HL-60/S4 treated with phorbol 12-myristate 13-acetate at 8.2 ng/mL for 4 days and 3 days (cell line): ENCODE measurements at regions not wholly inside any gene's neighbourhood (a gene's known extent, or its start where the extent isn't known, plus 50 kb on each side); places are given as distances from the start of the nearest gene placed in this dataset.

Experiments used
- in situ Hi-C: fragments of 300-500 bp; cut with MboI; formaldehyde crosslinking; loops from 2 replicates; pipeline ENCODE4 v1.15.0; 2022; ENCODE audit warnings: low sequenced_read_pairs

DNA sequence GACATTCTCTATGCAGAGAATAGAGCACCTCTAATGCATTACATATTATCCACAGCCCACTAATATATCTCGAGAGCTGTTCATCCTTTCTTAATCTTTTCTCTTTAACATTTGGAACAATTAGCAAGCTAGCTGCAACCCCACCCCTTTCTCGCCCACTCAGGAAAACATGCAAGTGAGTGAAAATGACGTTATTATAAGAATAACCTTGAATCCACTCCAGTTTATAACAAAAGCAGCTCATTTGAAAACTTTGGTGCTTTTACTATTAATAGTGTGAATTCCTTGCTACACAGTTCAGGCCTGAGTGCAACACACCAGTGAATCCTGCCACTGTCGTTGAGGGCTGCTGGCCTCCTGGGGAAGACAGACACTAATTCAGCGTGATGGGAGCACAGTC lies 63.3 kb upstream of the BMAL1 start:
- in situ Hi-C loops = loop anchor here (25.0 kb wide), 1 partner anchor 123 kb away; no protein-coding TSS in a partner anchor

DNA sequence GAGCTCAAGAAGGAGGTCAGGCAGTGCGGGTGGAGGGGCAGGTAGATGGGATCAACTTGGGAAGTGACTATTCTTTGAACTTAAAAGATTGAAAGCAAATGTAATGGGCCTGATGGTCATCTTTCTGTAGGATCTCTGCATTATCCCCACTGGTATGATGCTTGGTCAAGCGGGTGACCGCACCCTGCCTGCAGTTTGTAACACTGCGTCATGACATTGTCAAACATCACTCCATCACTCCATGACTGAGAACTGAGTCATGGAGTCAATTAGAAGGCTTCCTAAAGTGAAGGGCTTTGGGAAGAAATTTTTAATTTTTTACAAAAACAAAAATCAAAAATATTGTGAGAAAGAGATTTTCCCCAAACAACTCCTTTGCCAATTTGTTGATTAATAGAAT lies 62.4 kb upstream of the BMAL1 start:
- in situ Hi-C loops = loop anchor here (25.0 kb wide), 1 partner anchor 122 kb away; no protein-coding TSS in a partner anchor

DNA sequence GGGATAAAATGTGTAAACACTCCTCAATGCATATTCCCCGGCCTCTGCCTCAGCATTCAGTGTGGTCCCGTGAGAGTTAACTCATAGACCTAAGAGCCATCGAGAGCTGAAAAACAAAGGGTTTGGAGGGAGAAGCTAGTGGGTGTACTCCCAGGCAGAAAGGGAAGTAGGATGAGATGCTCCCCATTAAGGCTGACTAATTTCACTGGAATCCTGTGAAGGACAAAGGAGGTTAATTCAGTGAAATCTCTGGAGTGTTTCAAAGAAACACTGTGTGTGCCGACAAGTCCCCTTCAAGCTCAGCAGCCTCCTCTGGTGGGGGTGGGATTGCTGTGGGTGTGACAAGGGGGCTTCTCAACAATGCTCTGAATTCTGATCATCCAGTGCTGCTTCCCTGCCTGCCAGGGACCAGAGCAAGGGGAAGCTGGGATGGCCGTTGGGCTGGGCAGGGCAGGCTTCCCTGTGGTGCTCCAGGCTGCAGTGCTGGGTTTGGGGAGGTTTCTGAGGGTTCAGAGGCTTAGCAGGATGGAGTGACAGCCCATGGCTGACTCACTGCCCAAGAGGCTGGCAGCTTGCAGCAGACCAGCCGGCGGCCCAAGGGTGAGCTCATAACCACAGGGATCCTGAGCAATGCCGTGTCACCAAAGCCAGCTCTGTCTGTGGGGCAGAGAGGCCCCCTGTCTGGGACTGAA lies 61.4 kb upstream of the BMAL1 start:
- in situ Hi-C loops = loop anchor here (25.0 kb wide), 1 partner anchor 121 kb away; no protein-coding TSS in a partner anchor

DNA sequence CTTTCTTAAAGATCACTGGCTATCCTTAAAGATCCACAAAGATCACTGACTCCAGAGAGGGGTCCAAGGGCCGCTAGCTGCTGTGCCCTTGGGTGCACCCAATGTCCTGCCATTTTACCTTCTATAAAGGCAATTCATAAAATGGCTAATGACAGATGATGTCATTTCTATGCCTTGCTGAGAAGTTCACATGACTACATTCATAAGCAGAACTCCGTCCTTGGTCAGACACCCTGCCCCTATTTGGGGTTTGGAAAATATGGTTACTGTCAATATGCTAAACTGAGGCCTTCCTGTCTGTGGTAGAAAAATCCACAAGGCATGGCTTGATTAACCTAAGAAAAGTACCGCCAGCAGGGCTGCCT lies 60.9 kb upstream of the BMAL1 start:
- in situ Hi-C loops = loop anchor here (25.0 kb wide), 1 partner anchor 121 kb away; no protein-coding TSS in a partner anchor

DNA sequence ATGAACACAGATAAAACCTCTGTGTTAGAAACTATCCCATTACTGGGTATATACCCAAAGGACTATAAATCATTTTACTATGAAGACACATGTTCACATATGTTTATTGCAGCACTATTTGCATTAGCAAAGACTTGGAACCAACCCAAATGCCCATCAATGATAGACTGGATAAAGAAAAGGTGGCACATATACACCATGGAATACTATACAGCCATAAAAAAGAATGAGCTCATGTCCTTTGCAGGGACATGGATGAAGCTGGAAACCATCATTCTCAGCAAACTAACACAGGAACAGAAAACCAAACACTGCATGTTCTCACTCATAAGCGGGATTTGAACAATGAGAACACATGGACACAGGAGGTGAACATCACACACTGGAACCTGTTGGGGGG lies 58.9 kb upstream of the BMAL1 start:
- in situ Hi-C loops = loop anchor here (25.0 kb wide), 1 partner anchor 119 kb away; no protein-coding TSS in a partner anchor

DNA sequence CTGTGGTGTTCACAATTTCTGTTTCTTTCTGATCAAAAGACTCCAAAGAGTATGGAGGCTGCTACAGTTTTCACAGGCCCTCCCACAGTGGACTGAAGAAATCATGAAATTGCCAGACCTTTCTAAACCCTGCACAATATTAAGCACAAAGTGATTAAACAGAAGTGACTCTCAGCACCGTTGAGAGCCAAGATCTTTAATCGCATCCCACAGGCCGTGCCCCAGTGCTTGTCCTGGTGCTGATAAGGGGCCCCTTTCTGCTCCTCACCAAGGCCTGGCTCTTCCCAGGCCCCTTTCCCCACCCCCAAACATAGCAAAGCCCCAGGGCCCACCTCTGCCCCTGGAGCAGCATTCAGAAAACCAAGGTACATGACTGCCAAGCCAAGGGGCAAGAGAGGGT lies 57.4 kb upstream of the BMAL1 start:
- in situ Hi-C loops = loop anchor here (25.0 kb wide), 1 partner anchor 117 kb away; no protein-coding TSS in a partner anchor

DNA sequence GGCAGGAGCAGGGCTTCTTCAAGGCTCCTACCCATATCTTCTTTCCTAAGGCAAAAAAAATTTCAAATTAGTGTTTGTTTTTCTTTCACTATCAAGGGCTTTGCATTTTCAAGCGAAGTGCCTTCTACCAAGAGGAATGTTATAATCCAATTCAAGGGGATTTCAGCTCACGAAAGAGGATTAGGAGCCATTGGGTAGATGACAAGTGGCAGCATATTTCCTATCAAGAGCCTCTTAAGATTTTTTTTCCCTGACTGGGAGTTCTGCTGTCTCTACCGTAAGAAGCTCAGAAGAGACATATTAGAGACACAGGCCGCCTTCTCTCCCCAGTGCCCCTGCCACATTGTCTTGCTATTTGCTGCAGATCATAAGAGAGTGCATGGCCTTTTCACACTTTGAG lies 55.9 kb upstream of the BMAL1 start:
- in situ Hi-C loops = loop anchor here (25.0 kb wide), 1 partner anchor 116 kb away; no protein-coding TSS in a partner anchor

DNA sequence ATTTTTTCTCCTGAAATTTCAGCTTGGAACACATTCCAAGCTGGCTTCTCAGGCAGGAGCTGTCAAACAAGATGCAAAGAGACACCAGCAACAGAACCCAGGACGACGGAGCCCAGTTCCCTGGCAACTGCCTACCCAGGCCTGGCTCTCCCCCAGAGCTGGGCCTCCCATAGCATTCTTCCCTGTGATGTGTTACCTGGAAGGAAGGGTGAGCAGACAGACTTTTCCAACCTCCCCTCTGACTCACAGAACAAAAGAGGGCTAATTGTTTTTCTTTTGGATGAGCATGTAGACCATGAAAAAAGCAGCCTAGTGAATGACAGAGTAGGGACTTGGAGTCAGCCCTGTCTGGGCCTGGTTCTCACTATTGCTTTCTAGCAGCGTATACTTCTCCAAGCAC lies 55.3 kb upstream of the BMAL1 start:
- in situ Hi-C loops = loop anchor here (25.0 kb wide), 1 partner anchor 115 kb away; no protein-coding TSS in a partner anchor

DNA sequence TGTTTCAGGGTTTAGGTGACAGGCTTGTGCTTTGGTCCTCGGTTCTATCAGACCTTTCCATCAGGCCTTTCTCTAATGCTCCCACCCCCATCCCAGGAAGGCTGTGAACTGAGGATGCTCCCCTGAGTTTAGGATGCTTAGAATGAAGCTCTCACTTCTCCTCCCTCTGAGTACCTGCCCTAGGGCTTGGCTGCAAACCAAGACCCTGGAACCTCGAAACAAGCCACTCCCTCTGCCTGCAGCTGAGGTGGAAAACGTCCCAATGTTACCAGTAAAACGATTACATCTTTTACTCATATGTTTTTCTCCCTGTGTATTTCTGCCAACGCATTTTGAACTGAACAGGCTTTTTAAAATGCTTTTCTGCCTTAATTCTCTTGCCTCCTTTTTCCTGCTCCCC lies 54.5 kb upstream of the BMAL1 start:
- in situ Hi-C loops = loop anchor here (25.0 kb wide), 1 partner anchor 114 kb away; no protein-coding TSS in a partner anchor

DNA sequence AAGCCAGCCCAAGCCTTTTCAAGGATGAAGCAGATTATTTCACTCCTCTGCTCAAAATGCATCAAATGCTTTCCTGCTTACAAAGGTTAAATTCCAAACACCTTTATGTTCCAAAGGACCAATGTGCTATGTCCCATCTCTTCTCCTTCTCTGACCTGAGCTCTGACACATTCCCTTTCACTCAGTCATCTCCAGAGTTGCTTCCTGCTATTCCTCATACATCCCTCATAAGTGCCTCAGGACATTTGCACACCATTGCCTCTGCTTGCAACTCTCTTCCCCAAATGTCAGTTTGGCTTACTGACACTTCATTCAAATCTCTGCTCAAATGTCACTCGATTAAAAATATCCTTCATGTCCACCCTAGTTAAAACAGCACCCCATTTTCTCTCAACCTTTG lies 53.3 kb upstream of the BMAL1 start:
- in situ Hi-C loops = loop anchor here (25.0 kb wide), 1 partner anchor 113 kb away; no protein-coding TSS in a partner anchor

DNA sequence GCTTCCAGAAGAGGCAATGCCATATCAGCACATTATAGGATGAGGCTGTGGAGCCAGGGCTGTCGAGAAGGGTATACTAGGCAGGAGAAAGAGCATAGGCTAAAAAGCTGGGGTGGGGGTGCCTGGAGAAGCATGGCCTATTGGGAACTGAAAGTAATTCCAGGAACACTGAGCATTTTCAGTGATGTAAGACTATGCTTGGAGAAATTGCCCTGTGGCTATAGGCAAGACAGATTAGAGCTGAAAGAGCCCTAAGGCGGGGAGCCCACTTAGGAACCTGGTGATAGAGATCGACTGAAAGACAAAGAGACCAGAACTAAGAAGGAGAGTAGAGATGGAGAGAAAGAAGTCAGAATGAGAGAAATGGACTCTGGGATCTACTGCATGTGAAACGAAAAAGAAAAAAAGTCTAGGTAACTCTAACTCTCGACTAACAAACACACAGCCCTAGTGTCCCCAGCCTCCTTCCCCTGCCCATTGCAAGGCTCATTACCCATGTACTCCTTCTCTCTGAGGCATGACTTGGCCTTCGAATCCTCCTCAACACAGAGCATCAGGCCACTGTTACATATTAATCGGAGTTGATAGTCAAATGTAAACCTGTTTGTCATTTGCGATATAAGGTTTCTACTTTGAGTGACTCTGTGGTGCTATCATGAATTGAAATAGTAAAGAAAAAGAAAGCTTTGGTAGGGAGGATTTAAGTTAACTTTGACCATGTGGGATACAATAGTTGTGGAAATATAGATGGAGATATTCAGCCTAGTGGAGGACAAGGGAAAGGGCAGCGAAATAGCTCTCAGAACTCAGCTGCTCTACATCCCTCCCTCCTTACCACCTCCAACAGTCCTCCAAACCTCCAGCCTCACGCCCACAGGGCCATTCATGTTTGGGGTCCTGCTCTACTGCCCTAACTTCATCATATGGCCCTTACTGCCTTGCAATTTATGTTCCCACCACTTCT lies 52.3 kb upstream of the BMAL1 start:
- in situ Hi-C loops = no loop called here

DNA sequence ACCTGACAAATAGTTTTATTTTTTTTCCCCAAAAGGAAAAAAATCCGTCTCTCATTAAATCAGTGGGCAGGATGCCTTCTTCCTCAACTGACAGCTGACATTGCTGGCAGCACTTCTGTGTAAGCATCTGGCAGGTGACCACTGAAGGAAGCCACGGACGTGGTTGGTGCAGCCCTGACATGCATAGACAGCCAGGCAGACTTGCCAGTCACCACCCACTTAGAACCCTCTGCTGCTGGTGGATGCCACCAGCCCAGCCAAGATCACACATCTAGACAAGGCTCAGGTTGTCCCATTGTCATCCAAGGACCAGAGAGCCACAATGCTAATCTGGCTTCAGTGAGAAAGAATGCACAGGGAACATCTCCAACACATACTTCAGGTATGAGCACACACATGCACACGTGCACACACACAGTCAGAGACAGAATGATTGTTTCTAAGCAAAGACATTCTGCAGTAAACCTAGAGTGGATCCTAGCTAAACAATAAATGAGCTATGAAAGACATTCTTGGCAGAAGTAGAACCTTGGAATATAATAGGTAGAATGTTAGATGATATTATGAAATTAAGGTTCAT lies 49.8 kb upstream of the BMAL1 start:
- in situ Hi-C loops = no loop called here
